Skeletal muscle tissue (tissue), 3 donors: ENCODE measurements at regions not wholly inside any gene's neighbourhood (a gene's known extent, or its start where the extent isn't known, plus 50 kb on each side); places are given as distances from the start of the nearest gene placed in this dataset.

Experiments
- H3K27ac ChIP-seq: one replicate; pipeline ENCODE4 v1.7.0; 2013; ENCODE audit warnings: mild to moderate bottlenecking, low read depth, low read length, inconsistent platforms
- H3K27me3 ChIP-seq, 3 donors: one replicate each; pipeline ENCODE4 v1.7.0; 2013; ENCODE audit warnings: low read length in 3 of 3; ENCODE audit not compliant: control insufficient read depth in 3 of 3, insufficient read depth in 3 of 3
- H3K36me3 ChIP-seq, 3 donors: one replicate each; pipeline ENCODE4 v1.7.0; 2013; ENCODE audit warnings: low read length in 3 of 3; ENCODE audit not compliant: control insufficient read depth in 3 of 3, insufficient read depth in 3 of 3
- H3K4me1 ChIP-seq, 3 donors: one replicate each; pipeline ENCODE4 v1.7.0; 2013; ENCODE audit warnings: low read length in 3 of 3, mild to moderate bottlenecking in 3 of 3; ENCODE audit not compliant: control insufficient read depth in 3 of 3, insufficient read depth in 3 of 3
- H3K4me3 ChIP-seq, 3 donors: one replicate each; pipeline ENCODE4 v1.7.0; 2013; ENCODE audit warnings: low read length in 3 of 3
- H3K9ac ChIP-seq, 3 donors: one replicate each; pipeline ENCODE4 v1.7.0; 2013; ENCODE audit warnings: low read length in 3 of 3, mild to moderate bottlenecking in 3 of 3, moderate library complexity in 2 of 3, low read depth in 1 of 3
- H3K9me3 ChIP-seq, 3 donors: one replicate each; pipeline ENCODE4 v1.7.0; 2013; ENCODE audit warnings: low read length in 3 of 3; ENCODE audit not compliant: control insufficient read depth in 3 of 3
- donor health status: Osteomylitis.

DNA sequence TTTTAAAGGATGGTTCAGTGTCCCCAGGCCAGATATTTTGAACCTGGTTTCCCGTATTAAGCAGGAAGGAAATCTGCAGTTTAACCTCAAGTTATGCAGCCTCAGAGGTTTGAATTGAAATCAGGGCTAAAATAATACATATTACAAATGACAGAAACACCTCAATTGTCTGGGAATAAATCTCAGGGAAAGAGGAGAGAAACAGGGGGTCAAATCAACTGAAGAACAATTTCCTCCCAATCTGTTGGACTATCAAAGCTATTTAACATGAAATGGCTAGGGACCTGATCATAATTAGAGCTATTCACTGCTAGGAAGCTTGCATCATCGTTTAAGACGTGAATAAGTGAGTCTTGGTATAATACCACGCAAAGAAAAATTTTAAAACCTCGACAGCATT lies 150.0 kb upstream of the ARHGAP28 start:
- Histone ChIP-seq H3K36me3 (no peaks in the 10 kb centered on the region), H3K4me1 (no peaks in the 10 kb centered on the region), H3K27ac (no peak overlapping the region)

GRCh38 chr18:6580401-6580800 lies 149.1 kb upstream of the ARHGAP28 start:
- Histone ChIP-seq H3K9me3 (no peaks in the 10 kb centered on the region), H3K27me3 (no peaks in the 10 kb centered on the region), H3K4me3 (no peak overlapping the region), H3K36me3 (no peaks in the 10 kb centered on the region), H3K27ac (no peak overlapping the region), H3K9ac (no peak overlapping the region), H3K4me1 (no peaks in the 10 kb centered on the region)

More for the DNA sequence above, 150.0 kb upstream of the ARHGAP28 start:
- H3K9ac ChIP-seq, result no peak overlapping the region
- no peak overlapping the region for H3K4me3 ChIP-seq
- no peaks in the 10 kb centered on the region for H3K27me3 ChIP-seq
- H3K9me3 ChIP-seq, result no peaks in the 10 kb centered on the region

GRCh38 chr18:6589923-6590322 lies 139.6 kb upstream of the ARHGAP28 start:
- Histone ChIP-seq H3K9ac (no peak overlapping the region), H3K27me3 (no peaks in the 10 kb centered on the region), H3K27ac (no peak overlapping the region), H3K4me1 (no peaks in the 10 kb centered on the region), H3K9me3 (no peaks in the 10 kb centered on the region), H3K36me3 (no peaks in the 10 kb centered on the region), H3K4me3 (no peak overlapping the region)

GRCh38 chr18:6590326-6590725 lies 139.2 kb upstream of the ARHGAP28 start:
- Histone ChIP-seq H3K36me3 (no peaks in the 10 kb centered on the region), H3K9me3 (no peaks in the 10 kb centered on the region), H3K4me1 (no peaks in the 10 kb centered on the region), H3K9ac (no peak overlapping the region), H3K27me3 (no peaks in the 10 kb centered on the region), H3K4me3 (no peak overlapping the region), H3K27ac (no peak overlapping the region)

- no peaks in the 10 kb centered on the region for H3K9me3 ChIP-seq
- no peak overlapping the region for H3K4me3 ChIP-seq
- H3K4me1 ChIP-seq, result no peaks in the 10 kb centered on the region
- no peak overlapping the region for H3K27ac ChIP-seq
- H3K27me3 ChIP-seq, result no peaks in the 10 kb centered on the region
- no peak overlapping the region for H3K9ac ChIP-seq
- H3K36me3 ChIP-seq, result no peaks in the 10 kb centered on the region
Measured at GRCh38 chr18:6591491-6591890, 138.0 kb upstream of the ARHGAP28 start.

- Histone ChIP-seq H3K9ac (no peak overlapping the region), H3K4me3 (no peak overlapping the region), H3K27me3 (no peaks in the 10 kb centered on the region), H3K36me3 (no peaks in the 10 kb centered on the region), H3K4me1 (no peaks in the 10 kb centered on the region), H3K9me3 (no peaks in the 10 kb centered on the region), H3K27ac (no peak overlapping the region)
Measured at GRCh38 chr18:6592522-6592921, 137.0 kb upstream of the ARHGAP28 start.

DNA sequence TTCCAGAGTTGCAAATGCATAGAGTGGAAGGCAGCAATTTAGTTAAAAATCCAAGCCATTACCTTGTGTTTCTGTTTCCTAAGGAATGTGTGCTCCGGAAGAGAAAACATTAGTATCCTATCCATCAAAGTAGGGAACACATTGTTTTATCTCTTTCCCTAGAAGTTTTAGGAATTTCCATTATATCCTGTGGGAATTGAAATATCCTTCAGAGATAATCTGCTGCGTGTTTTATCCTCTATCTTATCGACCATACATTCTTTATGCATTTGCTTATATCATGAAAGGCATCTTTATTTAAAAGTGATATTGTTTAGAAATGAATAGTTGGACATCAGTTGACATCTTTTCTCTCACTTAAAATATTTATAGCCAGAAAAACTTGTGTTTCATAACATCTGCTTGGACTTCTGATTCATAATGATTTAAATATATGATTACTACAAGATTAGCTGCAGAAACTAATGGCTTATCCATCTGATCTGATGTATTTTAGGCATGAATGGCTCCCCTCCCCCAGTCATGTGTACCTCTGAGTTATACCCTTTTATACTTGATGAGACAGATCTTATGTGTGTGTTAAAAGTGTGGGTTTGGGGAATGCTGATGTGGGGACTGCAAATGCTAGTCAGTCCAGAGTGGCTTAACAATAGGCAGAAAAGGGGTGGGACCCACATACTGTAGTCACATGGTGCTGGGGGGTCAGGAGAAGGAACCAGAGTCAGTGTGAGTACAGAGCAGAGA lies 136.2 kb upstream of the ARHGAP28 start:
- no peaks in the 10 kb centered on the region for H3K9me3 ChIP-seq

DNA sequence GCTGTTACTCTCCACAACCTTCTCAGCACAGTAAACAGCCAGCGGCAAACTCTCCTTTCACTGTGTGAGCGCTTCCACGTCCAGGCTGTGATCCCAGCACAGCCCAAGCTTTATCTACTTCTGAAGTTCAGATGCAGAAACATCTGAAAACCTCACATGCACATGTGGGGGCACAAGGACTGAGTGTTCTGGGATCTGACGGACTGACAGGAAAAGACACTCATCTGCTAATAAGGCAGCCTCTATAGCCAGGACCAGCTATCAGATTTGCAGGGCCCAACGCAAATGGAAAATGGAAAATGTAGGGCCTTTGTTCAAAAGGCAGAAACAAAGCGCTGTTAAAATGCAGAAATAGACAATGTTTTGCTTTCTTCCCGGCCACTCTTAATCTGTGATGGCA lies 133.8 kb upstream of the ARHGAP28 start:
- Histone ChIP-seq H3K9ac (no peak overlapping the region), H3K36me3 (no peaks in the 10 kb centered on the region), H3K27ac (no peak overlapping the region), H3K4me1 (no peaks in the 10 kb centered on the region), H3K4me3 (no peak overlapping the region), H3K9me3 (no peaks in the 10 kb centered on the region), H3K27me3 (no peaks in the 10 kb centered on the region)

More for the DNA sequence above, 136.2 kb upstream of the ARHGAP28 start:
- Histone ChIP-seq H3K36me3 (no peaks in the 10 kb centered on the region), H3K9ac (no peak overlapping the region), H3K4me3 (no peak overlapping the region), H3K4me1 (no peaks in the 10 kb centered on the region), H3K27me3 (no peaks in the 10 kb centered on the region), H3K27ac (no peak overlapping the region)

- Histone ChIP-seq H3K4me1 (peaks cover 0 to 6% (median 0%) of the 10 kb centered on the region in 3 donors), H3K36me3 (no peaks in the 10 kb centered on the region), H3K9ac (no peak overlapping the region), H3K27me3 (no peaks in the 10 kb centered on the region), H3K9me3 (no peaks in the 10 kb centered on the region), H3K27ac (no peak overlapping the region), H3K4me3 (no peak overlapping the region)
Measured at GRCh38 chr18:6598657-6599056, 130.9 kb upstream of the ARHGAP28 start.

DNA sequence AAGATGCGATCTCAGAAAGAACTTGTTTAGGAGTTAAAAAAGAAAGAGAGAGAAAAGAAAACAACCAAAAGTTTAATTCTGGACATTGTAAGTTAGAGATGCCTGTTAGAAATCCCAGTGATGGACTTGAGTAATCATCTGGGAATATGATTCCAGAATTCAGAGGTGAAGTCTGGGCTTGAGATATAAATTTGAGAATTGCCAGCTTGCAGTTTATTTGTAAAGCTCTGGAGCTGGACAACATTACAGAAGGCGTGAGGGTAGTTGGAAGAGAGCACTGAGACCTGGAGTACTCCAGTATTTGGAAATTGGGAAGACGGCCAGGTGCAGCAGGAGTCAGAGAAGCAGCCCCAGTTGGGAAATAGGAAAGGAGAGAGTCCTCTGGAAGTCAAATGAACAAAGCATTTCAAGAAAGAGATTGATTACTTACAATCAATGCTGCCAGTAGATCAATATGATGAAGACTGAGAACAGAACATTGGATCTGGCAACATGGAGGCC lies 128.8 kb upstream of the ARHGAP28 start:
- Histone ChIP-seq H3K4me1 (peaks cover 0 to 6% (median 0%) of the 10 kb centered on the region in 3 donors), H3K9ac (no peak overlapping the region), H3K27ac (no peak overlapping the region), H3K27me3 (no peaks in the 10 kb centered on the region), H3K36me3 (no peaks in the 10 kb centered on the region), H3K9me3 (no peaks in the 10 kb centered on the region), H3K4me3 (no peak overlapping the region)
